ENCODE measurements at regions not wholly inside any gene's neighbourhood (a gene's known extent, or its start where the extent isn't known, plus 50 kb on each side); places are given as distances from the start of the nearest gene placed in this dataset.

DNA sequence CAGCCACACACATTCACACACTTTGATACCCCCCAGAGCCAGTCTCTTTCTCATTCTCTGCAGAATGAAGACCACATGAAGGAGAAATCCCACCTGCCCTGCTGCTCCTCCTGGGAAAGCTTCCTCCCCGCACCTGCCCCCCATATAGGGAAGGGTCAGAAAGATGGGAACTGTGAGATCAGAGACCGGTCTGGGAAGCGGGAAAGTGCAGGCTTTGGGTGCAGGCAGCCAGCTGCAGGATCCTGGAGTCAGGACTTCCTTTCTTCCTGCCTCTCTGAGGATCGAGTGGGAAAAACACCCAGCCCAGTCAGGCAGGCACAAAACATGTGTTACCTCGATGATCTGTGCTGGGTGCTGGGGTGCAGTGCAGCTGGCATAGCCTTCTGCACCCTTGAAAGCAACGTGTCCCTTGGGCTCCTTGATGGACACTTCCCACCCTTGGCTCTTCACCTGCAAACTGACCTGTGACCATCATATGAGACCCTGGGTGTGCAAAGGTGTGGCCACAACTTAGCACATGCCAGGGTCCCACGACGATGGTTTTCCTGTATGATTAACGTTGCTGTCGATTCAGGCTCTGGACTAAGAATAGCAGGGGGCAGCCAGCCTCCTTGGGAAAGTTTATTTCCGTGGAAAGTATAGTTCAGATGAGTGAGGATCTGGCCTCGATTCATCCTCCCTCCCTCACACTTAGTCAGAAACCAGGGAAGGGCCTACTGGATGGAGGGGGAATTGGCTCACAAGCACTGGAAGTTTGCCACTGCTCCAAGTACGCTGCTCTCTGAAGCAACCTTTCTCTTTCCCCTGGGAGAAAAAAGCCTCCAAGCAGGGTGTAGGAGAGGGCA, 105.4 kb upstream of the MED13L start:
- peak; percentile 91 for DNase-seq

DNA sequence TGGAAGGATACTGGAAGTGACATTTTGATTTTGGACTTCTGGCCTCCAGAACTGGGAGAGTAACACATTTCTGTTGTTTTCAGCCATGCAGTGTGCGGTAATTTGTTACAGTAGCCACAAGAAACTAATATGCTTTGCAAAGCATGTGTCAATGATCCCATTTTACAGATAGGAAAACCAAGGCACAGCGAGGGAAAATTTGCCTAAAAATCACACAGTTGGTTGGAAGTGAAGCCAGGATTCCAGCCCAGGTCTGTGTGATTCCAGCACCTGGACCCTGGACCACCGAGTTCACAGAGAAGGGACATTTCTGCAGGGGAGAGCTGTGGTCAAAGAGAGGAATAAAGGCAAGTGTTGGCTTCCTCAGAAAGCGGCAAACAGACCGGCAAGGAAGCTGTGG, 106.7 kb upstream of the MED13L start:
- no peak for DNase-seq

DNA sequence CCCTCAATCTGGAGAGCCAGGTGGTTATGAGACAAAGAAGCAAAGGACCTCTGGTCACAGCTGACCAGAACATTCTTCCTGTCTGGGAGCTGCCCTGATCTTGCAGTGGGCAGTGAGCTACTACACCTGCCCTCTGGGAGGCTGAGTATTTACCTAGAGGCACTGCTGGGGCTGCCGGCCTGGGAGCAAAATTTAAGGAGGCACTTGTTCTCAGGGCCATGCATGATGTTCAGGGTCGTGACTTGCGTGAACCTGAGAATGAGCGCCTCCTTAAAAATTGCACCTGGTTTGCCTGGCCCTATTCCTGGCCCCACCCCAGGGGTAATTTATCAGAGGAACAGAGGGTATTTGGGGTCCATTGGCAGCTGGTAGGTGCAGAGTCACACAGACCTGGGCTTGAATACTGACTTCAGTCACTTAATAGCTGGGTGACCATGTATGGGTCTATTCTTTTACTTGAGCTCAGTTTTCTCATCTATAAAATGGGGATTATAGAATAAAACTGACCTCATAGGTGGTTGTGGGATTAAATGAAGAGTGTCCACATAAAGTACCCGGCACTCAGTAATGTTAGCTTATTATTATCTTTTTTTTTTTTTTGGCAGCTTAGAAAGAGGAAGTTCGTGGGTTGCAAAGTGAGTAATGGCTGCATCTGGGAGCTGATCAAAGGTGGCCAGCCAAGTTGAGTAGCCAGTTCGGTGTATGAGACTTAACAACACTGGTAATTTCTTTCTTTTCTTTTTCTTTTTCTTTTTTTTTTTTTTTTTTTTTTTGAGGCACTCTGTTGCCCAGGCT, 107.4 kb upstream of the MED13L start:
- DNase-seq: no peak

DNA sequence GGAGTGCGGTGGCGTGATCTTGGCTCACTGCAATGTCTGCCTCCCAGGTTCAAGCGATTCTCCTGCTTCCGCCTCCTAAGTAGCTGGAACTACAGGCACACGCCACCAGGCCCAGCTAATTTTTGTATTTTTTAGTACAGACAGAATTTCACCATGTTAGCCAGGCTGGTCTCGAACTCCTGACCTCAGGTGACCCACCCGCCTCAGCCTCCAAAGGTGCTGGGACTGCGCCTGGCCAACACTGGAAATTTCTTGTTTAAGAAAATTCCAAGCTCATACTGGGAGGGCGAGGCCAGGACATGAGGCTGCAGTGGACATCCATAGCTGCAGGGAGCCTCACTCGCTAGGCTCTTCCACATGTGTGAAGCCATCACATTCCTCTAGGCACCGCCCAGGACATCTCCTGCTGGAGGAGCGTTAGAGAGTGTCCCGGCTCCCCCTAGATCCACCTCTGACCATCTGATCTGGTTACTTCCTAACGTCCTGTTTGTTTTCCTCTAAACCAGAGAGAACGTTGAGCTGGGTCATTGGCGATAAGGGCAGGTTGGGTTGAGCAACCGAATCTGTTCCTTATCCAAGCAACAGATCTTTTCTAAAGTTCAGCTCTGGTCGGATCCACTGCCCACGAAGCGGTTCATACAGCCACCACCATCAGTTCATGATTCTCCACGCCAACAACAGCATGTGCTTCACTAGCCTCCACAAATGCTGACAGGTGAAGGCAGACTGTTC, 108.2 kb upstream of the MED13L start:
- no peak for DNase-seq

DNA sequence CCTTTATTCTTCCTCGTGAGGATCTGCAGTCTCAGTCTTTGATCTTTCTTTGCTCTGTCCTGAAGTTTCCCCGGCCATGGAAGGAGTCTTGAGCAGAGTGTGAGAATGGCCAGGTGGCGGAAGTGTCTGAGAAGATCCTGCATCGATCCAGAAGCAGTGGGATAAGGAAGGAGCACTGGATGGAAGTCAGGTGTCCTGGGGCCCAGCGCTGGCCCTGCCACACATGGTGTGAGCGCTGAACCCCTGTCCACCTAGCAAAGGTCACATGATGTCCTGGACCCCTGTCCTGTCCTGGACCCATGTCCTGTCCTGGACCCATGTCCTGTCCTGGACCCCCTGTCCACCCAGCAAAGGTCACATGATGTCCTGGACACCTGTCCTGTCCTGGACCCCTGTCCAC, 111.8 kb upstream of the MED13L start:
- DNase-seq: no peak

DNA sequence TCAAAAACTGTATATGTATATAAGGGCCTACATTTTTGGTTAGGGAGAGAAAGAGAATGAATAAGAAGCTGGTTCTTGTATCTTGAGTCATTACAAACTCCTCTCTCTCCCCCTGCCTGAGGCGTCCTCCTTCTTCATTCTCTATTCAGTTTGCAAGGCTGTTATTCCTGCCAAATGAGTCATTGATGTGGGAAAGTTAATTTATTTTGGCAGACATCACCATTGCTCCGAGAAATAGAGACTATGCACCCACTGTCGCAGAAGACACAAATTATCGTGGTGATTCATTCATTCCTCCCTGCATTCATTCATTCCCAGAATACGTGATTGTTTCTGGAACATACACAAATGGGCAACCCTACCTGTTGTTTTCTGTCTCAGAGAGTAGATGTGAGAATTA, 112.5 kb upstream of the MED13L start:
- no peak for DNase-seq

DNA sequence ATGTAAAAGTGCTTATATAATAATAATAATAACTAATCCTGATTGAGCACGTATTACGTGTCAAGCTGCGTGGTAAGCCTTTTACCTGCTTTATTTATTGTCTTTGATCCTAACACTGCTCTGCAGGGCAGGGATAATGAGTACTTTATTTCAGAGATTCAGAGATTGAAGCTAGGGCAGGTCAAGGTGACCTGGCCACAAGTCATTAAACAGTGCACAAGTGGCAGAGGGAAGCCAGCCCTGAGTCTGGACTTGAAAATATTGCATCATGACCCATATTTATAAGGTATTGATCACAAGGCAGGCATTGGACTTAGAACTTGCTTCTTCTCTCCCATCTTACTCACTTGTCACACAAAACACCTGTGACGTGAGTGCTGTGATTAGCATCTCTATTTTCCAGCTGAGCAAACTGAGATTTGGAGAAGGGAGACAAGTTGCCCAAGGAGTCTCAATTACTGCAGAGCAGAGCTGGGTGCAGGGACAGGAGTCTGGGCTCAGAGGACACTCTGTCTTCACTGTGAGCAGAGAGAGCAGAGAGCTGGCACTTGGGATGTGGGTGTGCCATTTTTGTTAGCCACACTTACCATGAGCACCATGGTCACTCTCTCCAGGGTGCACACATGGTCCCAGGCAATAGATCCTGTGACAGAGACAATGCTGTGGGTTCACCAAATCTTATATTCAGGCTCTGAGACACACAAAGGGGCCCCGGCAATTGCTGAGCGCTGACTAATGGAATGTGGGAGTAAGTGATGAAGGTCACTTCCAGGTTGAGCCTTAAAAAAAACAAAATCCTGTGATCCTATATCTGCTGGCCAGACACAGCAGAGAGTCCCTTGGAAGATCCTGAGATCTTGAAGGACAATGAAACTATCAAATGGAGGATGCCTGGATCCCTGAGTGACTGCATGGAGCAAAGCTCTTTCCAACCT, 113.2 kb upstream of the MED13L start:
- DNase-seq: no peak

DNA sequence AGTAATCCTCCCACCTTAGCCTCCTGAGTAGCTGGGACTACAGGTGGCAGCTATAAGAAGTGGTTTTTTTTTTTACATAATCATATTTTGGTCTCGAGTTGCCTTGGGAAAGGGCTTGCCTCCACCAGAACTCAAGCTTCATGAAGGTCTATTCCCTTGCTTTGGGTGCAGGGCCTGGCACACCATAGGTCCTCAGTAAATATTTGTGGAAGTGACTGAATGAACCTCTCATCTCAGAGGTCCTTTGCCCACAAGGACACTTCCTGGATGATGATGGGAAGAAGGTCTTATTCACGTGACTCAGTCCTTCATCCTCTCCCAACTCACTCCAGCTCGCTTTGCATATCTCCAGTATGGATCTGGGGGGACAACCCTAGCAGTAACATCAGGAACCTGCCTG, 114.0 kb upstream of the MED13L start:
- DNase-seq: no peak

DNA sequence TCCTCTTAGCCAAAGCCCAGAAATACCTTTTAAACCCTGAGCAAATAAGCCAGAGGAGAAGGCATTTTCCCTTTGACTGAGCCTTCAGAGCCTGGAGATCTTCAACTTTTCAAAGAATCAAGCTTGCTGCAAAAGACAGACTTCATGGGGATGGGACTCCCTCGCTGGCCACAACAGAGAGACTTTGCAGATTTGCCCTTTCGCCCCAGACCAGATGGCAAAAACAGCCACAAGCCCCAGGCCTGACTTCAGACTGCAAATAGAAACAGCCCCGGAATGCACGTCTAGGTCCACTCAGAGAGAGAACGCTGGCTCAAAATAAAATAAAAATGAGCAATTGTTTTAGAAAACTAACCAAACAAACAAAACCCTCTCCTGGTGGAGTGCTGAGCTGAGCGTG, 114.6 kb upstream of the MED13L start:
- no peak for DNase-seq

DNA sequence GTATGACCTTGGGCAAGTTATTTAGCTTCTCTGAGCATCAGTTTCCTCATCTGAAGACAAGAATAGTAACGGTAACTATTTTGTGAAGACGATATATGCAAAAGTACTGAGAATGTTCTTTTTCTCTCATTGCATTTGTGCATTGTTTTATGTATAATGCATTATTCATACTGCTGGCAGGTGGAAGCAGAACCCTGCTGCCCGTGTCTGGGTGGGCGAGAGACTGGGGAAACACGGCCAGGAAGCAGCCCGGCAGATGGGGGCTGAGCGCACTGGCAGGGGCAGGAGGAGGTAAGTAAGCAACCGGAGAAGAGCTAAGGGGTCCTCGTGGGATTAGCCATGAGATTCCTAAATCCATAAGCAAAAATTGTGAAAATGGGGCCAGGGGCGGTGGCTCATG, 115.8 kb upstream of the MED13L start:
- DNase-seq: no peak

DNA sequence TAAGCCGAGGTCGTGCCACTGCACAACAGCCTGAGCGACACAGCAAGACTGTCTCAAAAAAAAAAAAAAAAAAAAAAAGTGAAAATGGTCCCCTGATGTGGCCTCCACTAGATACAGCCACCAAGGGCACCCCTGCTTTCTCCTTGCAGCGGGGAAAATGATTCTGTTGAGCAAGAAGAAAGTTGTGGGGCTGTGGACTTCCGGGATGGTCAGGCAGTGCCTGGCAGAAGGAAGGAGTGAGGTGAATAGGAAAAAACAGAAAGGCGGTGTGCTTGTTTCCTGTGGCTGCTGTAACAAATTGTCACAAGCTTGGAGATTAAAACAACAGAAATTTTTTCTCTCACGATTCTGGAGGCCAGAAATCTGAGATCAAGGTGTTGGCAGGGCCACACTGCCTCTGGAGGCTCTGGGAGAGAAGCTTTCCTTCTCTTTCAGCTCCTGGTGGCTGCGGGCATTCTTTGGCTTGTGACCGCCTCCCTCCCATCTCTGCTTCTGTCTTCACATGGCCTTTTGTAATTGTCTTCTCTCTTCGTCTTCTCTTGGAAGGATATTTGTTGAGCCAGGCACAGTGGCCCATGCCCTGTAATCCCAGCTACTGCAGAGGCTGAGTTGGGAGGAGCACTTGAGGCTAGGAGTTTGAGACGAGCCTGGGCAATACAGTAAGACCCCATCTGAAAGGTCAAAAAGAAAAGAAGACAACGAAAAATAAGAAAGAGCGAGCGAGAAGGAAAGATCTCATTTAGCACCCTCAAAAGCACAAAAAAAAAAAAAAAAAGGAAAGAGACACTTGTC, 116.6 kb upstream of the MED13L start:
- DNase-seq: no peak

DNA sequence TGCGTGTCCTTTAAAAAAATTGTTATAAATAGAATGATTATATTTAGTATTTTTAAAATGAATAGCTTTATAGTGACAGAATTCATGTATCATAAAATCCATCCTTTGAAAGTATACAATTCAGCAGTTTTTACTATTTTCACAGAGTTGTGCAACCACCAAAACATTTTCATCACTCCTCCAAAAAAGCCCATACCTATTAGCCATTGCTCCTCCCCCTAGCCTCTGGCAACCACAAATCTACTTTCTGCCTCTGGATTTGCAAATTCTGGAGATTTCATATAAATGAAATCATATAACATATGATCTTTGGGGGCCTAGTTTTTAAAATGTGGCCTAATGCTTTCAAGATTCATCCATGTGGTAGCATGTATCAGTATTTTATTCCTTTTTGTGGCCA, 117.9 kb upstream of the MED13L start:
- no peak for DNase-seq

DNA sequence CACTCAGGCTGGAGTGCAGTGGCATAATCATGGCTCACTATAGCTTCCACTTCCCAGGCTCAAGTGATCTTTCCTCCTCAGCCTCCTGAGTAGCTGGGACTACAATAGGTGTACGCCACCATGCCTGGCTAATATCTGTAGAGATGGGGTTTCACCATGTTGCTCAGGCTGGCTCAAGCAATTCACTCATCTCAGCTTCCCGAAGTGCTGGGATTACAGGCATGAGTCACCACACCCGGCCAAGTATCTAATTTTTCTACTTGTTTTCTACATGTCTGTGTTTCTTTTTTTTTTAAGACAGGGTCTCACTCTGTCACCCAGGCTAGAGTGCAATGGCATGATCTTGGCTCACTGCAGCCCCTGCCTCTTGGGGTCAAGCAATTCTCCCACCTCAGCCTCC, 119.7 kb upstream of the MED13L start:
- no peak for DNase-seq

DNA sequence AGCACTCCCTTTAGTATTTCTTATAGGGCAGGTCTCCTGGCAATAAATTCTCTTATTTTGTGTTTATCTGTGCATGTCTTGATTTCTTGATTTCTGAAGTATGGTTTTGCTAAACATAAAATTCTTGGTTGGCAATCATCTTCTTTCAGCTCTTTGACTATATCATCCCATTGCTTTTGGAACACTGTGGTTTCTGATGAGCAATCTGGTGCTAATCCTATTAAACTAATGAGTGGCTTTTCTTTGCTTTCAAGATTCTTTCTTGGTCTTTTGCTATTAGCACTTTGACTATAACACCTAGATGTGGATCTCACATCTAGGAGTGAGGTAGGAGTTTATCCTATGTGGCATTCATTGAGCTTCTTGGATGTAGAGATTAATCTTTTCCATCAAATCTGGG, 120.7 kb upstream of the MED13L start:
- DNase-seq: no peak

DNA sequence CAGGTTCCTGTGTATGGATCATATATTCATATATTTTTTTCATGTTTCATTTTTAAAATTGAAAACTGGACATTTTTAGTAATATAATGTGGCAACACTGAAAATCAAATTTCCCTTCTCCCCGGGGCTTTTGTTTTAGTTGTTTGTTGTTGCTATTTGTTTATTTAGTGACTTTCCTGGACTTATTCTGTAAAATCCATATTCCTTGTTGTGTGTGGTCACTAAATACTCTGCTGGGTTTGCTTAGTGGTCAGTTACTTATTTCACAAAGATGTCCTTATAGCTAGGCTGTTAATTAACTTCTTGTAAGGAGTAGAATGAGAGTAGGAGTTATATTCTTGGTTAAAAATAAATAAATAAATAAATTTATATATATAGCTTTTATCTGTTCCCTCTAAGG, 121.6 kb upstream of the MED13L start:
- DNase-seq: no peak

DNA sequence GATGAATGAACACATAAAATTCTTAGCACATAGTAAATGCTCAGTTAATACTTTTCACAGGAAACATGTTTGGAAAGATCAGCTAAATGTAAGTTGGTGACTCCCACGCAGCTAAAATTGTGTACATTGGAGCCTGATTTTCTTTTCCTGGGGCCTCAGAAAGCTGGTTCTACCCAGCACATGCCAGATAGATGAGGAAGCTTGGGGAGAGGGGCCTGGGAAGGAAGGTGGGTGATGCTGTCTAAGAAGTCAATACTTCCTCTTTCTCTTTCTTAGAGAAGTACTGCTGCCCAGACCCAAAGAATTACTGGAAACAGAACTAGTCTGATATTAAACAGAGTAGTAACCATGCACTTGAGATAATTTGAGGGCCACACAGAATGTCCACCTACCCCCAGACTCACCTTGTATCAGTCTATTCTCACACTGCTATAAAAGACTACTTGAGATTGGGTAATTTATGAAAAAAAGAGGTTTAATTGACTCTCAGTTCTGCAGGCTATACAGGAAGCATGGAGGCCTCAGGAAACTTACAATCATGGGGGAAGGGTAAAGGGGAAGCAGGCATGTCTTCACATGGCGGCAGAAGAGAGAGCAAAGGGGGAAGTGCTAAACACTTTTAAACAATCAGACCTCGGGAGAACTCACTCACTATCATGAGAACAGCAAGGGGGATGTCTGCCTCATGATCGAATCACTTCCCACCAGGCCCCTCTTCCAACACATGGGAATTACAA, 123.3 kb upstream of the MED13L start:
- DNase-seq: no peak

DNA sequence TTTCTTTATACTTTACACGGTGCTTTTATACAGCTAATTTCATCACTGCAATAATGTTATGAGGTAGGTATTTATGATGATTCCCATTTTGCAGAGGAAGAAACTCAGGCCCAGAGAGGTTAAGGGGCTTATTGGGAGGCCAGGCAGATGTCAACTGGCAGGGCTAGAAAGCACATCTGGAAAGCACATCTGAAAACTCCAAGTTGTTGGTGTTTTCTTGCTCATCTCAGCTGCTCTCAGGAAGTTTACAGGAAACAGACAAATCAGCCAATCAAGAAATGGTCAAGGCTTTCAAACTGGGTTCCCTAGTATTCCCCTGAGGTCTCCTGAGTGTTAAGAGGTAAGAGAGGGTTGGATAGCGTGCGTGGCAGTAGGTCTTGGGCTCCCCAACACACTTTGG, 124.1 kb upstream of the MED13L start:
- no peak for DNase-seq

DNA sequence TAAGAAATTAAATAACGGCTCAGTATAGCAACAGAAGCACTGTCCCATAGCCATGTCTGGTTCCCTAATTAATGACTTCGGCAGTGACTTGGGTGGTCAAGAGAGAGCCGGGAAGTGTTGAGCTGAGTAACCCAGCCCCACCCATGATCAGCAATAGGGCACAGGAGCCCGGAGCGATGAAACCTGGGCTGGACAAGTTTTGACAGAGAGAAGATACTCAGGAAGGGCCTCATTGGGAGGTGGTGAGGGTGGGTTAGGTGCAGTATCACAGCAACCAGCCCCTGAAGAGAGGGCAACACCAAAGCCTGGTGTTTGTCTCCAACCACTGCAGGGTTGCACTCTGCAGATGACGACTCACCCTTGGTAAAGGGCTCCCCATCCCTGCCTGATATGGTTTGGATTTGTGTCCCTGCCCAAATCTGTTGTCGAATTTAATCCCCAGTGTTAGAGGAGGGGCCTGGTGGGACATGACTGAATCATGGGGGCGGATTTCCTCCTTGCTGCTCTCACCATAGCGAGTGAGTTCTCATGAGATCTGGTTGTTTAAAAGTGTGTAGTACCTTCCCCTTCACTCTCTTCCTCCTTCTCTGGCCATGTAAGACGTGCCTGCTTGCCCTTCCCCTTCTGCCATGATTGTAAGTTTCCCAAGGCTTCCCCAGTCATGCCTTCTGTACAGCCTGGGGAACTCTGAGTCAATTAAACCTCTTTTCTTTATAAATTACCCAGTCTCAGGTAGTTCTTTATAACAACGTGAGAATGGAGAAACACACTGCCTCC, 124.9 kb upstream of the MED13L start:
- no peak for DNase-seq

DNA sequence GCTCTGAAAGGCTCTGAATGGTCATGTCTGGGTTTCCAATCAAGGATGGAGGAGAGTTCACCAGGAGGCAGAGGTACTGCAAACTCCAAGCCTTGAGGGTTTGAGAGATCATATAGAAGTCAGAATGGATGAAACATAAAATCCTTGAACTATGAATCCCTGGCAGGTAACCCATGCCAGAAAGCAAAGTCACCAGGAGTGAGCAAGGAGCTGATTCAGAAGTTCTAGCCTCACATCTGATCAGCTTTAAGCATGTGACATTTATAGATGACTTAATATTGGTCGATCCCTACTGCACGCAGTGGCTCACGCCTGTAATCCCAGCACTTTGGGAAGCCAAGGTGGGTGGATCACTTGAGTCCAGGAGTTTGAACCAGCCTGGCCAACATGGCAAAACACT, 126.1 kb upstream of the MED13L start:
- DNase-seq: no peak

DNA sequence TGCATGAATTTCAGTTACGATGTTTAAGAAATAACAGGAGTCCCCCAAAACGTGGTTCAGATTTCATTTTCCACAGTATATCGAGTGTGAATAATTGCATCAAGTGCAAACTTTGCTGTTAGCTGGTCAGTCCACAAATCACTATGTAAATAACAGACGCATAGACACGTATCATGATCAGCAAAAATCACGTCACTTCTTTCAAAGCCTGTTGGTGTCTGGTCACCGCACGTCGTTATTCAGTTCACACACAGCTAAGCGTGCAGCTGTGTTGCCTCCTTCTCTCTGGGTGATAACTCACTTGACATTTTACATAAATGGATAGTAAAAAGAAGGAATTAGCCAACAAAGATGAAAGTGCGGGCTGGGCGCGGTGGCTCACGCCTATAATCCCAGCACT, 126.8 kb upstream of the MED13L start:
- no peak for DNase-seq

Measured in femur (tissue), 1 donor.